Left ventricle myocardium inferior (tissue), 1 donor: ENCODE measurements at regions not wholly inside any gene's neighbourhood (a gene's known extent, or its start where the extent isn't known, plus 50 kb on each side); places are given as distances from the start of the nearest gene placed in this dataset.

Experiments used
- DNase-seq: peaks from one replicate; pipeline ENCODE4 v3.0.0-alpha.2; 2020
- H3K27ac ChIP-seq: fragments of 200-600 bp; replicated peaks from 2 replicates; pipeline ENCODE4 v1.8.0; 2021
- H3K27me3 ChIP-seq: fragments of 200-600 bp; 2 replicates; pipeline ENCODE4 v1.8.0; 2021; ENCODE audit warnings: low read depth
- H3K36me3 ChIP-seq: fragments of 200-600 bp; 2 replicates; pipeline ENCODE4 v1.8.0; 2021
- H3K4me1 ChIP-seq: fragments of 200-600 bp; 2 replicates; pipeline ENCODE4 v1.8.0; 2021
- H3K4me3 ChIP-seq: fragments of 200-600 bp; 2 replicates; pipeline ENCODE4 v1.8.0; 2021; ENCODE audit warnings: mild to moderate bottlenecking, moderate library complexity
- H3K9me3 ChIP-seq: fragments of 200-600 bp; replicated peaks from 2 replicates; pipeline ENCODE4 v1.8.0; 2021
- intact Hi-C: fragments of 100-400 bp; cut with micrococcal nuclease; formaldehyde crosslinking; loops from one replicate; pipeline ENCODE4 v1.11.0; 2022
- TF ChIP-seq, protein P1 (sequence below): fragments of 200-600 bp; IDR thresholded peaks from 2 replicates; pipeline ENCODE4 v1.8.0; 2021; ENCODE audit warnings: antibody characterized with exemption, mild to moderate bottlenecking, borderline replicate concordance
- donor health status: DM: no; HTN: yes; CAD: no; lungs with severe emphysema.

DNA sequence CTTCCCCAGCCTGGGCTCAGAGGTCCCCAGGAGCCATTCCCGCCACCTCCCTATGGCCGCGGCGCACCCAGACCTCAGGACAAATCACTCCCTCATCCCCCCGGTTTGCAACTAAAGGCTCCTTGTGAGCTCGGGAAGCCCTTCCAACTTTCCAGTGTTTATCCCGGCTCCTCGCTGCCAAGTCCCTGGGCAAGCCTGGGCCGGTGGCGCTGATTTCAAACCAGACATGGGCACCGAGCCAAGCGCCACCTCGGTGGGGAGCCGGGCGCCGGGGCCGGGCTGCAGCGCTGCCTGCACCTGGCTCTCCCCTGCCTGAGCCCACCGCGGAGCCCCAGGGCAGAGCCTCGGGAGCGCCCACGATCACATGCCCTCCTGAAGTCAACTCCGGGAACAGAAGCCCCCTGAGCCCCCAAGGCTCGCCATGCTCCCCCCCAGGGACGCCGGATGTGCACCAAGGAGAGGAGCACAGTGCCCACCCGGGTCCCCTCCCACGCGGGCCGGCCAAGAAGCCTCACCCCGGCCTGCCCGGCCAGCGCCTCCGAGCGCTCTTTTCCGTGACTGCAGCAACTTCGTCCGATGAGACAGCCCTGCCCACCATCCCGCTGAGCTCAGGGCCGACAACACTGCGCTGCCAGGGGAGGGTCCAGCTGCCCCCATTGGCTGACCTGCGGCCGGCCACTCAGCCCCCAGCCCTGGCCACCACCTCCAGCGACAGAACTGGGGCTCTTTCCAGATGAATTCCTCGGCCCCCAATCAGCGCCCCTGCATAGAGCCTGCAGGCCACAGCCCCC is 50.0 kb downstream of the NCOR2 start:
- Histone ChIP-seq H3K27ac (peak overlapping the region; percentile 100), H3K27me3 (no peaks in the 10 kb centered on the region), H3K36me3 (no peaks in the 10 kb centered on the region), H3K9me3 (no peaks in the 10 kb centered on the region), H3K4me1 (peaks cover 99% of the 10 kb centered on the region), H3K4me3 (peak overlapping the region; percentile 69)
- intact Hi-C loops = no loop called here
- TF ChIP-seq, protein P1, sequence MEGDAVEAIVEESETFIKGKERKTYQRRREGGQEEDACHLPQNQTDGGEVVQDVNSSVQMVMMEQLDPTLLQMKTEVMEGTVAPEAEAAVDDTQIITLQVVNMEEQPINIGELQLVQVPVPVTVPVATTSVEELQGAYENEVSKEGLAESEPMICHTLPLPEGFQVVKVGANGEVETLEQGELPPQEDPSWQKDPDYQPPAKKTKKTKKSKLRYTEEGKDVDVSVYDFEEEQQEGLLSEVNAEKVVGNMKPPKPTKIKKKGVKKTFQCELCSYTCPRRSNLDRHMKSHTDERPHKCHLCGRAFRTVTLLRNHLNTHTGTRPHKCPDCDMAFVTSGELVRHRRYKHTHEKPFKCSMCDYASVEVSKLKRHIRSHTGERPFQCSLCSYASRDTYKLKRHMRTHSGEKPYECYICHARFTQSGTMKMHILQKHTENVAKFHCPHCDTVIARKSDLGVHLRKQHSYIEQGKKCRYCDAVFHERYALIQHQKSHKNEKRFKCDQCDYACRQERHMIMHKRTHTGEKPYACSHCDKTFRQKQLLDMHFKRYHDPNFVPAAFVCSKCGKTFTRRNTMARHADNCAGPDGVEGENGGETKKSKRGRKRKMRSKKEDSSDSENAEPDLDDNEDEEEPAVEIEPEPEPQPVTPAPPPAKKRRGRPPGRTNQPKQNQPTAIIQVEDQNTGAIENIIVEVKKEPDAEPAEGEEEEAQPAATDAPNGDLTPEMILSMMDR = no peak
- peak; percentile 81 for DNase-seq

DNA sequence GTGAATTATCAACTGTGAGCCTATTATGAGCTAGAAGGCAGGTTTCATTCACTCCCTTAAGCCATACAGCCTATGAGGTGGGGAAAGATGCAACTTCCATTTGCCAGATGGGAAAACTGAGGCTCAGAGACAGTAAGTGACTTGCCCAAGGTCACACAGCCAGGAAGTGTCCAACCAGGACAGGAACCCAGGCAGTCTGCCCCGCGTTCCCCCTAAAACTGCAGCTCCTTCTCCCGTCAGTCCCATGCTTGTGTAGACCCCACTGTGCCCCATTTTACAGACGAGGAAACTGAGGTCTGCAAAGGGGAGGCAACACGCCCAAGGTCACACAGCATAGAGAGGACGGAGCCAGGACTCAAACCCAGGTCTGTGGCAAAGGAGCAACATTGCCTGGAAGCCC is 50.6 kb downstream of the NCOR2 start:
- Histone ChIP-seq H3K9me3 (peaks cover 3% of the 10 kb centered on the region), H3K4me3 (peak overlapping the region; percentile 69), H3K27me3 (no peaks in the 10 kb centered on the region), H3K4me1 (peaks cover 99% of the 10 kb centered on the region), H3K27ac (peak overlapping the region; percentile 100), H3K36me3 (no peaks in the 10 kb centered on the region)
- TF ChIP-seq, protein P1 = no peak
- intact Hi-C loops = no loop called here
- no peak for DNase-seq

DNA sequence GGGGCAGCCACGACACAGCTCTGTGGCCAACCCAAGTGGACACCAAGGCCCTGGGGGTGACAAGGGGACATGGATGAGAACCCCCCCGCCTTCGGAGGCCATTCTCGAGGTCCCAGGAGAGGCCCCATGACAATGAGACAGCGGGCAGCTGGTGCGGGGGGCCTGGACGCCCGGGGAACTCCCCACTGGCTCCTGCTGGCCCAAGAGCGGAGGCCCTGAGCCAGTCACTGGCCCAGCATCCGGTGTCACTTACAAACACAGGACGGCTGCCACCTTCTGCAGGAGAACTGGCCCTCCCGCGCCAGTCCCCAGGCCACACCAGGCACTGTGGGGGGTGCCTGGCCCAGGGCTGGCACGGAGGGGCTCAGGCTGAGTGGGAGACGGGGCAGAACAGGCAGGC is 51.4 kb downstream of the NCOR2 start:
- H3K27ac ChIP-seq = peak overlapping the region; percentile 100
- TF ChIP-seq, protein P1 = no peak

DNA sequence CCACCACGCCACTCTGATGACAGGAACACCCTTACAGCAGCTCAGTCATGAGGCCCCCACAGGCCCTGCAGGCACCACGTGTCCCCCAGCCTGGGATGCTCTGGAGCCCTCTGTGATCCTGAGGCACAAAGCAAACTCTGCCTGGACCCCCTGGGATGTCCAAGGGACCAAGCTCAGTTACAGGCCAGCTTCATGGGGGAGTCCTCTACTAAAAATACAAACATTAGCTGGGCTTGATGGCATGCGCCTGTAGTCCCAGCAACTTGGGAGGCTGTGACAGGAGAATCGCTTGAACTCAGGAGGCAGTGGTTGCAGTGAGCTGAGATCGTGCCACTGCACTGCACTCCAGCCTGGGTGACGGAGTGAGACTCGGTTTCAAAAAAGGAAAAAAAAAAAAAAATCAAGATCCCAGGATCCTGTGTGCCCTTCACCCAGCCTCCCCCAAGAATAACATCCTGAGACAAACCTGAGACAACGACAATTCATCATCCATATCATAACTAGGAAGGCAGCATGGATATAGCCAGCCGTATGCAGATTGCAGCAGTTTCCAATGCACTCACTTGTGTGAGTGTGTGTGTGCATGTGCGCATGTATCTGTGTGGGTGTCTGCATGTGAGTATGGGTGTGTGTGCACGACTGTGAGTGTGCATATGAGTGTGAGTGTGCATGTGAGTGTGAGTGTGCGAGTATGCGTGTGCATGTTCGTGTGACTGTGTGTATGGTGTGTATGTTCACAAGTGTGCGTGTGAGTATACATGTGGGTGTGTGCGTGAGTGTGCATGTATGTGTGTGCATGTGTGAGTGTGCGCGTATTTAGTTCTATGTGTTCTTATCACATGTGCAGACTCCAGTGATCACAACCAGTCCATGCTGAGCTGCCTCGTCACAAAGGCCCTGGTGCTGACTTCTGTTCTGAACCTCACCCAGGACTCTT is 52.1 kb downstream of the NCOR2 start:
- no peaks in the 10 kb centered on the region for H3K27me3 ChIP-seq
- H3K36me3 ChIP-seq = no peaks in the 10 kb centered on the region
- TF ChIP-seq, protein P1 = no peak
- intact Hi-C loops = no loop called here
- peak overlapping the region; percentile 100 for H3K27ac ChIP-seq
- H3K4me1 ChIP-seq = peaks cover 99% of the 10 kb centered on the region
- no peak for DNase-seq
- H3K9me3 ChIP-seq = peaks cover 3% of the 10 kb centered on the region
- peak overlapping the region; percentile 69 for H3K4me3 ChIP-seq

More for the DNA sequence above, 51.4 kb downstream of the NCOR2 start:
- Histone ChIP-seq H3K9me3 (peaks cover 3% of the 10 kb centered on the region), H3K4me1 (peaks cover 99% of the 10 kb centered on the region), H3K36me3 (no peaks in the 10 kb centered on the region), H3K27me3 (no peaks in the 10 kb centered on the region), H3K4me3 (peak overlapping the region; percentile 69)
- no peak for DNase-seq
- intact Hi-C loops = no loop called here

DNA sequence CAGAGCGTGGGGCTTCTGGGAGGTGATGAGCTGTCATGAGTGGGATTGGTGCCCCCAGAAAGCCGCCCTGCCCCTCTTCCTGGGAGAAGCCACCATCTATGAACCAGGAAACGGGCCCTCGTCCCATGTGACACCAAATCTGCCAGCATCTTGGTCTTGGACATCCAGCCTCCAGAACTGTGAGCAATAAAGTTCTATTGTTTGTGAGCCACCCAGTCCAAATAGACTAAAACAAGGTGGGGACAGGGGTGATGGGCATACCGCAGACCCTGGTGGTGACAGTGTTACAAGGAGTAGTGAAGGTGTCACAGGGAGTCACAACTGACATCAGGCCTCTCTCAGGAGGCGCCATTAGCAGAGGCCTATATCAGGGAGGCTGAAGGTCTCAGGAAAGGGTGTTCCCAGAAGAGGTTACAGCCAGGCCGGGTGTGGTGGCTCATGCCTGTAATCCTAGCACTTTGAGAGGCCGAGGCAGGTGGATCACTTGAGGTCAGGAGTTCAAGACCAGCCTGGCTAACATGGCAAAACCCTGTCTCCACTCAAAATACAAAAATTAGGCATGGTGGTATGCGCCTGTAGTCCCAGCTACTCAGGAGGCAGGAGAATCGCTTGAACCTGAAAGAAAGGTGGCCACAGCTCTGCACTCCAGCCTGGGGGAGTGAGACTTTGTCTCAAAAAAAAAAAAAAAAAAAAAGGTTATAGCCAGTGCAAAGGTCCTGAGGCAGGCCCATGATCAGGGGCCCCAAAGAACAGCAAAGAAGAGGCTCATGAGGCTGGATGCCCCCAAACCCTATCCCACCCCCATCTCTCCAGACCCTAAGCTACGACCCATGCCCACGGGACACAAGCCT is 53.0 kb downstream of the NCOR2 start:
- Histone ChIP-seq H3K4me3 (no peak overlapping the region), H3K27ac (peak overlapping the region; percentile 100), H3K9me3 (peaks cover 3% of the 10 kb centered on the region), H3K4me1 (peaks cover 99% of the 10 kb centered on the region), H3K36me3 (no peaks in the 10 kb centered on the region), H3K27me3 (no peaks in the 10 kb centered on the region)
- intact Hi-C loops = no loop called here
- no peak for DNase-seq
- TF ChIP-seq, protein P1 = no peak
